ENCODE measurements at regions not wholly inside any gene's neighbourhood (a gene's known extent, or its start where the extent isn't known, plus 50 kb on each side); places are given as distances from the start of the nearest gene placed in this dataset.
"Not testable (repeated sequence)": the region's sequence is repeated elsewhere in the genome, so short reads cannot be mapped to it uniquely, and the experiment has no call there.

DNA sequence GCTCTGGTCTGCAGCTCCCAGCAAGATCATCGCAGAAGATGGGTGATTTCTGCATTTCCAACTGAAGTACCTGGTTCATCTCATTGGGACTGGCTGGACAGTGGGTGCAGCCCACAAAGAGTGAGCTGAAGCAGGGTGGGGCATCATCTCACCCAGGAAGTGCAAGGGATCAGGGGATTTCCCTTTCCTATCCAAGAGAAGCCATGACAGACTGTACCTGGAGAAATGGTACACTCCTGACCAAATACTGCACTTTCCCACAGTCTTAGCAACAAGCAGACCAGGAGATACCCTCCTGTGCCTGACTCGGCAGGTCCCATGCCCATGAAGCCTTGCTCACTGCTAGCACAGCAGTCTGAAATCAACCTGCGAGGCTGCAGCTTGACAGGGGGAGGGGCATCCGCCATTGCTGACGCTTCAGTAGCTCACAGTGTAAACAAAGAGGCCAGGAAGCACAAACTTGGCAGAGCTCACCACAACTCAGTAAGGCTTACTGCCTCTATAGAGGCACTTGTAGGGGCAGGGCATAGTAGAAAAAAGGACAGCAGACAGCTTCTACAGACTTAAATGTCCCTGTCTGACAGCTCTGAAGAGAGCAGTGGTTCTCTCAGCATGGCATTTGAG, 60.5 kb downstream of the AREG start:
- DNase-seq (ENCODE audit: low read depth), result not testable (repeated sequence)

DNA sequence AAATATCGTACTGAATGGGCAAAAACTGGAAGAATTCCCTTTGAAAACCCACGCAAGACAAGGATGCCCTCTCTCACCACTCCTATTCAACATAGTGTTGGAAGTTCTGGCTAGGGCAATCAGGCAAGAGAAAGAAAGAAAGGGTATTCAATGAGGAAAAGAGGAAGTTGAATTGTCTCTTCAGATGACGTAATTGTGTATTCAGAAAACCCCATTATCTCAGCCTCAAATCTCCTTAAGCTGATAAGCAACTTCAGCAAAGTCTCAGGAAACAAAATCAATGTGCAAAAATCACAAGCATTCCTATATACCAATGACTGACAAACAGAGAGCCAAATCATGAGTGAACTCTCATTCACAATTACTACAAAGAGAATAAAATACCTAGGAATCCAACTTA, 64.4 kb downstream of the AREG start:
- not testable (repeated sequence) for DNase-seq (ENCODE audit: low read depth)

DNA sequence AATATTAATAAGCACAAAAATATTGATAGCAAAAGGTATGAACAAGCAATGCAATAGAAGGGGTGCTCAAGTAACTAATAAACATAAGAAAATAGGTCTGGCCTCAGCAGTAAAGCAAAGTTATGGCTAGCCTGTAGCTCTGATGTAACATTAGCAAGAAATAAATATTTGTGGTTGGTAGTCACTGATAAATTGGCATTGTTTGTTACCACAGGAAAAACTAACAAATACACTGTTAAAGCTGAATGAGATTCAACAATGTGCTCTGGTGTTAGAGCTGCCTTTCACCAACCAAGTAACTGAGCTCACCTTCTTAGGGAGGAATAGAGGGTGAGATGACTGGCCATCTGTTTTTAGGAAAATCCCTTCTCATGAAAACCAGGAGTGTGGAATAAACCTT, 71.4 kb downstream of the AREG start:
- no peak for DNase-seq (ENCODE audit: low read depth)

DNA sequence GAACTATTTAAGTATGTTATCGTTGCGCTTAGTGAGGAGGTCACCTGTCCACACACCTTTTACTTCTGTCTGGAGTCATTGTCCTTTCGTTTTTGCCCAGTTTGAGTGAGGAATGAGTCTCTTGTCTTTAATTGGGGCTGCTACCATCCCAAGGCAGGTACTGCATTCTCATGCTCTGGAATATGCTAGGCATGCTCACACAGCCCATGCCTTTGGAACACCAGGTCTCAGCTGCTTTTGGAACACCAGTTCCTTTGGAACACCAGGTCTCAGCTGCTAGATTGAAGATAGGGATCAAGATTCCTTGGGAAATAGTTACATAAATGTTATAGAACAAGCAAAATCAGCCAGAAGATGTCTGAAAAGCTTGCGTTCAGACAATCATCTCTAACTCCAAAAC, 73.1 kb downstream of the AREG start:
- DNase-seq (ENCODE audit: low read depth), result no peak

DNA sequence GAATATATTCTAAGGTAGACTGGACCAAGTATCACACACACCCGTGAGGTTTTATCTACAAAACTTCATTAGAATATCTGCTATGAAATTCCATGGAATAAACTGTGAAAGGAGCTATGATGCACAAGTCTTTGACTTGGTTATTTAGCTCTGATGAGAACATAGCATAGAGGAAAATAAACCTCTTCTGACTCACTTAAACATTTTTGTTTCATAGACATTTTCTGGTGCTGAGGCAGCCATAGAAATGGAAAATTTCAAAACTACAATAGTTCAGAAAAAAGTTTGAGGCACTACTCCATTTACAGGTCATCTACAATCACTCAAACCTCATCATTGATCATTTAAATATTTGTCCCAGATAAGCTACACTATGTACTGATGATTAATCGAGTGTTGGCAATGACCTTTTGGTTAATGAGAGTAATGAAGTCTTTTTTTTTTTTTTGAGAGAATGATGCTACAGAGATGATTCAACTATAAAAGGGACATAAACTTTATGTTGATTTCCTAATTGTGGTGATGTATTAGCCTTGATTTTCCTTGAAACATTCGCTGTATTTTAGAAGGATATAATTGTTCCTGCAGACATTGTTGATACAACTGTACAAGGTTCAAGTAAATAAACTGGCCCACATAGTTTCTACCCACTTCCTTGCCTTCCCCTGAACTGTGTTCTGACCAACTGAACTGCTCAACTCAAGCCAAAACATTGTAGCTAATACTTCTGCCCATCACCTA, 77.5 kb downstream of the AREG start:
- DNase-seq (ENCODE audit: low read depth), result no peak

DNA sequence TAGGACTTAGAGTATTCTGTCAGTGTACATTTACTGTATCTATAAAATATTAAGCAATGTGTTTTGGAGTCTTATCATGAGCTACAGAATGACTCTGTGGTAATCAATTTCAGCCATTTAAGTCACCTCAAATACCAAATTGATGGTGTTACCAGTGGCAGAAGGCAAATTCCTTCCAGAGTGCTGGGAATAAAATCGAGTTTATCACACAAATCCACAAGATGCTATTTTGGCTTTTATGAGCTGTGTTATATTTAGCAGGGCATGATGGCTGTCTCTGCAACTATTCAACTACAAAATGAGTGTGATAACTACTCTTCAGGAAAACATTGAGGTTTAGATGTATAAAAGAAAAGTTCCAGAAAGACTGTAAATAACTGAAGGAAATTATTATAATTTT, 78.2 kb downstream of the AREG start:
- DNase-seq (ENCODE audit: low read depth), result no peak

DNA sequence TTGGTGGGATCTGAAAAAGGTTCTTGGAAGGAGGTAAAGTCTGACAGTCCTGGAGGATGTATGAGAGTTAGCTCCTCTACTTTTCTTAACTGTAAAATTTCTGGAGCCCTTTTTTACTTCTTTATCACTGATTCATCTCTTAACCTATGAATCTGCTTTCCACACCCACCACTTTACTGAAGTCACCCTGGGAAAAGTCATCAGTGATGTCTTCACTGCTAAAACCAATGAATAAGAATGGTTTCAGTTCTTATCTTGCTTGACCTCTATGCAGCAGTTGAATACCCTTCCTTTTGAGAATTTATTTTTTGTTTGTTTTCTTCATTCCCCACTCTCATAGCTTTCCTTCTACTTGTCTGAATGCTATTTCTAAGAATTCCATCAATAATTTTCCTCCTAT, 80.0 kb downstream of the AREG start:
- DNase-seq (ENCODE audit: low read depth), result no peak

DNA sequence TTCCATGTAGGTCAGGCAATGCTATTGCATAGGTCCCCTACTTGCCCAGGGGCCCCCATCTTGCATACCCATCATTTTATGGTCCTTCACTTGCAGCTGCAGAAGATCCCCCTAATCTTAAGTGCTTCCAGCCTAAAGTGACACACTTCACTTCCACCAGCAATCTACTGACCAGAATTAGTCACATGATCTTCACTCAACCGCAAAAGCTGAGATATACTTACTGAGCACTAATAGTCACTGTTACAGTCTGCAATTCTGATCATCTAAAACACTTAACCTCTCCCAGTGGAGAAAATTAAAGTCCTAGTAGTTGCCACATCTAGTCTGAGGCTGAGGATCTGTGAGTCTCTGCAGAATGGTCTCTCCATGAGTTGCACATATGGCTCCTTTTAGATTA, 82.1 kb downstream of the AREG start:
- DNase-seq (ENCODE audit: low read depth), result no peak

DNA sequence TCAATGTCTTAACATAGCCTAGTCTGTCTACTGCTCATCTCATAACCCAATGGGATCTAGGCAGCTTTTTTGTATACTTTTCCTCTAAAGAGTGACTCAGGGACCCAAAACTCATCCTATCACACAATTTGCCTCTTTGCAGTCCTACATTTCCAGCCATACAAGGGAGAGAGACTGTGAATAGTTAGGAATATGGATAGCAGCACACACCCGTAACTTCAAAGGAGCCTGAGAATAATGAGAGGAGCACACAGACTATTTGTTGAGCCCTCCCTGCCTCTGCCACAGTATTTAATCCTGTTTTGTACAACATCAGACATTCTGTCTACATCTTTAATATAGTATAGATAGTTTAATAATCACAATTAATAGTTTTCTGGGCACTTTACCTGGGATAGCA, 83.2 kb downstream of the AREG start:
- no peak for DNase-seq (ENCODE audit: low read depth)

DNA sequence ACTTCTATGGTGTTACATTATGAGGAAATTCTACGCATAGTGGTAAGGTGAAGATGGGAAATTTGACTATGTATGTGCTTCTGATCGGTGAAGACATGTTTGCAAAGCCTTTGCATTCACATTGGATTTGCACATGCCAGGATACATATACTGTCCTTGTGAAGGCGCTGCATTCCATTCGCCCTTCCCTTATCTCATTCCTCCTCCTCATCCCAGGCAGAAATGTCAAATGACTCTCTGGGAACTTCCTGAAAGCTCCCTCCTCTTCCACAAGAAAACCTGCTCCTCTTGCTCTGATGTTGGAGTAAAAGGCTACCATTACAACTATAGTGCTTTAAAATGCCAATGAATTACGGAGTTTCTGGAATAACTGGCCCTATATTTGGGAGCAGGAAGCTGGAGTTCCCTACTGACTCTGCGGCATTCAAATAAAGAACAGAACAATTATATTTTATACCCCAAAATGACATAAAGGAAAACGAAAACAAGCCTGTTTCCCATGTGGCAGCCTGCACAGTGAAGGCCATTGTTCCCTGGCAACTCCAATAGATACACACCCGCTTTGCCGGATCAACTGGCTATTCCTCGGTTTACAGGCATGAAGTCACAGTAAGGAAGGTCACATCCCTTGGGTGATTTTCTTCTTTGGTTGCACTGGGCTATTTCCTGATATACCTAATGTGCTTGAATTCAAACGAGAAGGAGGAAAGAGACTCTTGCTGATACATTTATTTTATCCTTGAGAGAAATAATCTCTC, 84.5 kb downstream of the AREG start:
- DNase-seq (ENCODE audit: low read depth), result no peak

DNA sequence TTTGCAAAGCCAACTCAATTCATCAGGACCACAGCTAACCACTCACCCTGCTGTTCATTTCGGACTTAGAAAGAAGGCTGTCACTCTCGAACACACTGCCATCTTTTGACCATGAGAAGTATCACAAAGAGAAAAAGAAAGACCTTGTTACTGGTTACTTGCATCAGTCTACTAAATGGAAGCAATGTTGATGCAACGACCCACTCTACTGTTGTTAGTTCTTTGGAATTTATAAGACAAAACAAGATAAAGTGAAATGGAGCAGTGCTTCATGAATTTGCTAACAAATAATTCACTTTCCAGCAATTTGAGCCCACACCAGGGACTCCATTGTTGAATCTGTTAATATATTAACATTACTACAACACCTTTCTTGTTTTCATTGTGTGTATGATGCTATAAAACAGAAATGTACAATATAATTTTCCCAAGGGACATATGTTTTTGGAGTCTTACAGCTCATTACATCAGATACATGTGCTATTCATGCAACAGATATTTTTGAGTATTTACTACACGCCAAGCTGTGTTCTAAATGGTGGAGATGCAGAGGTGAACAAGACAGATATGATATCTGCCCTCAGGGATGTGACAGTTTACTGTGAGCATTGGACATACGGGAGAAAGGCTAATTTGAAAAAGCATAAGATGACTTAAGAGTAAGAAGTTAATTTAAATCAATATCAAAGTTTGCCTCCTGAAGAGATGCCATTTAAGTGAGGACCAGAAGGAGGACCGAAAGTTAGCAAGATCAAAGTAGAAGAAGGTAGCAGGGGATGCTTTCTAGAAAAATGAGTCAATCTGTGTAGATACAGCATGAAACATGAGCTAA, 87.2 kb downstream of the AREG start:
- DNase-seq (ENCODE audit: low read depth), result no peak

DNA sequence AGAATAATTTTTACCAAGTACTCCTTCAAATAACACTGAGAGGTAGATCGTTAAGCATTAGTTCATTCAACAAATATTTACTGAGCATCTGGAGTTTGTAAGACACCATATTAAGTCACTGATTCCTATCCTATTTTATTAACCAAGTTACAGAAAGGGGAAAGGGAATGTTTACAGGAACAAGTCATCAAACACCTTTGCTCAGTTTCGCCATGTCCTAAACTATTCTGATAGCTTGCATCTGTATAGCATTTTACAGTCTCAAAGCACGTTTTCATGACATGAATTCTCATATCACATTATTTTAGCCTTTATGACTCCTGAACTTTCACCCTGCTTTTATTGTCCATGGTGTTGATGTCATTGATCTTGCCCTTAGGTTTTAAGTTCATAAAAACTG, 89.2 kb downstream of the AREG start:
- no peak for DNase-seq (ENCODE audit: low read depth)

DNA sequence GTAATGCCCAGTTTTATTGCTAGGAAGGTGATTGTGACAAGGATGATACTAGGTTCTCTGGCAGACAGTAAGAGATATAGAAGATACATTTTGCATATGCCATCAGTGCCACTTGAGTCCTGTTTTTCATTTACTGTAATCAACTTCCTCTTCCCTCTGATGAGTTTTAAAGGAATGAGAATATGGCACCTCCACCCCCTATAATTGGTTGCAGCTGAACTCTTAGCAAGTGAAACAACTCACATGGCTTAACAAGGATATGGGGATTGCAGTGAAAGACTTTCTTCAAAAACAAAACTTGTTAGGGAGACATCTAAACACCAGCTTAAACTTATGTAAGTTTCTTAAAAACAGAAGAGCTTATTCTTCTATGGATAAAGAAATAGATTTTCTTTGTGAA, 90.0 kb downstream of the AREG start:
- no peak for DNase-seq (ENCODE audit: low read depth)

DNA sequence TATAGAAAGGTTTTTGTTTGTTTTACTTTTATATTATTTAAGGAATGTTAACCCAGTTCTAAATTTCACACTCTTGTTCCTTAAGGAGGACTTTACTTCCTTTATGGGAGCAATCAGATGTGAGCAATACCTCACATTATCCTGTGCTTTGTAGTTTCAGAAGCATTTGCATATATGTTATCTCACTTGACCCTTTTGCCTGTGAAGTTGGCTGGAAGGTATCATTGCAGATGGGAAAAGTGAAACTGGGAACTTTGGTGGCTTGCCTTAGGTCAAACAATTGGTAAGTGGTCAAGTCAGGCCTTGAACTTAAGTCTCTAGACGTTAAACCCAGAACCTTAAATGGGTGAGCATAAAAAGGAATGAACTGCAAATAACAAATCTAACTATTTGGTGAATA, 90.6 kb downstream of the AREG start:
- no peak for DNase-seq (ENCODE audit: low read depth)

DNA sequence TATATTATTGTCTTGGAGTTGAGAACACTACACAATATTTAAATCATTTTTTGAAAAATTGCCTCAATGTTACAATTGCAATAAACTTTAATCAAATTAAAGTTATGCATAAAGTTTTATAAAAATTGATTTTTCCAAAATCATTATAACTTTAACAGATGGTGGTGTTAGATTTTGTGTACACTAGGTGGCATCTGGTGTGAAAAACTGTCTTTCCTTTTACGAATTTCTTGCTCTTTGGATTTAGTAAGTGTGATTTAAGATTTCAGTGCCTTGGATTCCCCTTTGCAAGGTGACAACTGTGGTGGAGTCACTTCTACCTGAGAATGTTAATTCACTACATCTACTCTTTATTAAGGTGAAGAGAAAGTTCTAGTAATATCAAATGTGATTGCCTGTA, 91.6 kb downstream of the AREG start:
- no peak for DNase-seq (ENCODE audit: low read depth)

DNA sequence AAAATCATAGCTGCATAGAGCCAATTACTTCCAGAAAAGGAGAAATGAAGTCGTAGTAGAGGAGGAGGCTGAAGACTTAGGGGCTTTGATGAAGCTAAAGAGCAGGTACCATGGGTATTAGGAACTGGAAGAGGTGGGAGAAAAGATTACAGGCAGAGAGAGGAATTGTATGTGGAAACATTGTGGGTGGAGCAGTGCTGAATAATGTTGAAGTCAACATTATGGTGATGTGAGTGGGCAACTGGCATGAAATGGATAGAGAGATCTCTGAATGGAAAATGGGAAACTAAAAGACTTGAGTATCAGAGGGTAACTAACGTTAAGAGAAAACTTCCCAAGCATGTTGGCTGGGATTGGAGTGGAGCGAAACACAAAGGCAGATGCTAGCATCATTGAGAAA, 92.5 kb downstream of the AREG start:
- no peak for DNase-seq (ENCODE audit: low read depth)

DNA sequence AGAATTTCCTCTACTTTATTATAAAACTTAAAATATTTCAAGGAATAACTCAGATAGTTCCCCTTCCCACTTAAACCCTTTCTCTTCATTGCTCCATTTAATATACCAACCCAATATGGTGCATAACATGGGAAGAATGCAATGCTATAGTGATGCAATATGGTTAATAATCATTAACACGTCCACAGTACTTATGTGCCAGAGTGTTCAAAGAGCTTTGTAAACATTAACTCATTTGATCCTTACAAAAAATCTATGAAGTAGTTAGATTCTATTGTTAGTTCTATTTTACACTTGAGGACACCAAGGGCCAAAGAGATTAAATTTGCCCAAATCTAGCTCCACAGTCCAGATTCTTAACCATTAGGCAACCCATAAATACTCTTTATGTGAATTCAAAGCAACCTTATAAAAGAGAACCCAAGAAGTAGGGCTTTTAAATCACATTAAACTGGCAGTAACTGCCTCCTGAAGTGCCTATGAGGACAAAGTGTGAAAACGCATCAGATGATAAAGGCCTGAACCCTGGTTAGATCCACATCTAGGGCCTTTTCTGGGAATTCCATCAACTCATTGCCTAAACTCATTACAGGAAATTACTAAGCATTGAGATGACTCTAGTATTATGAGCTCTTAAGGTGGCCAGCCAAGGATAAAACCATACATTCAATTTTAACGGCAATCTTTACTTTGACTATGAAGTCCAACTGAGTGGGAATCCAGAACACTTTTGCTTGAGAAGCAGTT, 94.3 kb downstream of the AREG start:
- DNase-seq (ENCODE audit: low read depth), result no peak

DNA sequence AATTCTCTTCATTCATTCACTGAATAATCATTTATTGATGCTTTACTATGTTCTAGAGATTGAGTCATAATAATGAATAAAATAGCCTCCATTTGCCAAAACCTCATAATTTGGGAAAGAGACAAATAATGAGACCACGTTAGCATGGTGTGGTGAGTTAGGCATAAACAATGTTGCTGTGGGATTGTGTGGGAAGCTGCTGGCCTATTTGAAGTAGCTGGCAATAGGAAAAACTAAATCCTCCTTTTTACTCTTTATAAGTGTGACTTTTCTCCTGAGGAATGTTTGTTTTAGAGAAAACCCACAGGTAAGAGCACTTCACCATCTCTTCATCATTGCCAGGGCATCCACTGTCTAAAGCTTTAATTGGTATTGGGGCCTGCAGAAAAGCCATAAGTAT, 95.3 kb downstream of the AREG start:
- DNase-seq (ENCODE audit: low read depth), result no peak

DNA sequence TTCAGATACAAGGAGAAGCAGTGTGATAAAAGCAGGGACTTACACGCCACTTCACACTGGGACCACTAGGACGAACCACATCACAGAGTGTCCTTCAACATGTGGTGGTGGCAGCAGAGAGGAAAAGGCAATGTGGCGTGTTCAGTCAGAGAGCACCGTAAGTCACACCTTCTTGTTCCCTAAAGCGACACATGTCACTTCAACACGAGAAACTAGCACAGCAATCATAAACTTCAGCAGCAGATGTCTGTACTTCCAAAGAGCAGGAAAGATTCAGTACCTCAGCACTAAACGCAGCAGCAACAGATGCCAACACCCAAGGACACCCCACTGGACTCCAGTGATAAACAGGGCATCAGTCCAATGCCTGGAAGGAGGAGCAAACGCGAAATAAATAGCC, 96.7 kb downstream of the AREG start:
- no peak for DNase-seq (ENCODE audit: low read depth)

DNA sequence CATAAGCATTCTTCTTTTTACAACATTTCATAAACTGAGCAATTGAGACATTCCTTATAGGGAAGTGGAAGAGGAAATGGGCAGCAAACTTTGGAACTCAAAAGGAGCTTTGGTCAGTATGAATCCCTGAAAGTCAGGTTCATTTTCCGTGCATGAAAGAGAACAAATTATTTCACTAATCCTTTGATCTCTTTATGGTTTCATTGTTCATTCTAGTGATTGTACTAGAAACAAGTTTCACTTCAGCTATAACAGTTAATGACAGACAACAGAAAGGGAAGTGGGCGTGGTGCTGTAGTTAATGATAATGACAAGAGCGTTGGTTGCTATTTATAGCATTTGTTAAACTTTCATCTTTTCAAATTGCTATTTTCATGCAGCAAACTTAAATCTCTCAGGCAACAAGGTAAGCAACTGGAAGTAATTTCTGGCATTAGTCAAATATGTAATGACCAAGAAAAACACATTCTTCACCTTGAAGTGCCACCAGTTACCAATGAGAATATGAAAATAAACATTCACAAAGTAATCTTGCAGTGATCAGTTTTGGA, 98.4 kb downstream of the AREG start:
- no peak for DNase-seq (ENCODE audit: low read depth)

DNA sequence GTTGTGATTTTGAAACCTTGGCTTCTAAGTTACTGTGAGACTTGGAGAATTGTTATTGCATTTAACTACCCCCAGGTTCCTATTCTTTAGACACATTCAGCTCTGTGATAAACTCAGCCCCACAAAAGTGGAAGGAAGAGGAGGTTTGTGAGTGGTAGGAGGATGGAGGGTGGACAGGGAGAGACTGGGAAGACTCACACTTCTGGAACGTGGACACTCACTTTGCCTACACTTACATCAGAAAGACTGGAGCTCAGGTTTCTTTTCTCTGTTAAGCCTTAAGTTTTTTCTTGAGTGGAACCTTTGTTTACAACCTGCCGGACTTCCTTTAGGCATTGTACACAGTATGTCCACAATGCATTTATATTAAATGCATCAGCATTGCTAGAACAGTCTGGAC, 99.0 kb downstream of the AREG start:
- DNase-seq (ENCODE audit: low read depth), result no peak

Measured in T follicular helper cell (primary cell).